ENCODE measurements at regions not wholly inside any gene's neighbourhood (a gene's known extent, or its start where the extent isn't known, plus 50 kb on each side); places are given as distances from the start of the nearest gene placed in this dataset.

- H3K4me3 ChIP-seq (ENCODE audit: low read depth, low read length), result no peak overlapping the region
- no peaks in the 10 kb centered on the region for H3K9me3 ChIP-seq (ENCODE audit: control insufficient read depth, insufficient read depth, low read depth, low read length)
- CTCF ChIA-PET, result no interaction called here
- TF ChIP-seq ZNF26 (tag by site-specific recombination; IDR thresholded peaks at IDR 0.05) (no peak), ZNF501 (tag by site-specific recombination; IDR thresholded peaks at IDR 0.05) (no peak), PRDM6 (tag by site-specific recombination; IDR thresholded peaks at IDR 0.05) (no peak), TCF7L2 (IDR thresholded peaks at IDR 0.05; ENCODE audit: borderline replicate concordance, low read depth, low read length) (0 out of 2 replicates have a peak, but pooled peaks have one; percentile 19)
- POLR2A ChIA-PET, result no interaction called here
- H3K27ac ChIP-seq (ENCODE audit: extremely low read depth, low read depth, low read length), result no peak overlapping the region
- no peaks in the 10 kb centered on the region for H3K36me3 ChIP-seq (ENCODE audit: control insufficient read depth in 2 of 2, insufficient read depth in 1 of 2, low read length in 2 of 2)
- no peaks in the 10 kb centered on the region for H3K4me1 ChIP-seq (ENCODE audit: control insufficient read depth, insufficient read depth, low read length)
These were observed 668.2 kb downstream of the DHX35 start for GRCh38 chr20:39630215-39630908.

GRCh38 chr20:39627765-39628164 lies 665.6 kb downstream of the DHX35 start:
- Histone ChIP-seq H3K9me3 (ENCODE audit: control insufficient read depth, insufficient read depth, low read depth, low read length) (no peaks in the 10 kb centered on the region), H3K36me3 (ENCODE audit: control insufficient read depth in 2 of 2, insufficient read depth in 1 of 2, low read length in 2 of 2) (no peaks in the 10 kb centered on the region), H3K4me3 (ENCODE audit: low read depth, low read length) (no peak overlapping the region), H3K4me1 (ENCODE audit: control insufficient read depth, insufficient read depth, low read length) (no peaks in the 10 kb centered on the region), H3K27ac (ENCODE audit: extremely low read depth, low read depth, low read length) (no peak overlapping the region)
- ChIA-PET POLR2A (no interaction called here), CTCF (no interaction called here)
- no peak for TF ChIP-seq ZNF449 (tag by site-specific recombination; IDR thresholded peaks at IDR 0.05)
- TF ChIP-seq PRDM2 (tag by site-specific recombination; IDR thresholded peaks at IDR 0.05; ENCODE audit: borderline replicate concordance), result no peak
- no peak for TF ChIP-seq ZNF571 (tag by site-specific recombination; IDR thresholded peaks at IDR 0.05)
- TF ChIP-seq SP2 (tag by site-specific recombination; IDR thresholded peaks at IDR 0.05), result no peak
- TF ChIP-seq ZNF10 (tag by site-specific recombination; IDR thresholded peaks at IDR 0.05), result no peak
- no peak for TF ChIP-seq ZNF280C (tag by site-specific recombination; IDR thresholded peaks at IDR 0.05)
- no peak for TF ChIP-seq ZNF629 (tag by site-specific recombination; IDR thresholded peaks at IDR 0.05)
- TF ChIP-seq ZBTB26 (tag by site-specific recombination; optimal IDR thresholded peaks at IDR 0.05), result no peak
- no peak for TF ChIP-seq ZNF274 (IDR thresholded peaks at IDR 0.05; ENCODE audit: low read length)
- no peak for TF ChIP-seq ZNF274 (tag by site-specific recombination; IDR thresholded peaks at IDR 0.05; ENCODE audit: borderline replicate concordance)
- no peak for TF ChIP-seq ZNF16 (tag by site-specific recombination; IDR thresholded peaks at IDR 0.05; ENCODE audit: low read depth)
- TF ChIP-seq ZNF747 (tag by site-specific recombination; IDR thresholded peaks at IDR 0.05), result no peak
- no peak for TF ChIP-seq ZNF639 (tag by site-specific recombination; IDR thresholded peaks at IDR 0.05)
- TF ChIP-seq SCRT2 (tag by site-specific recombination; IDR thresholded peaks at IDR 0.05), result no peak

All from HEK293 (cell line).